ENCODE measurements at regions not wholly inside any gene's neighbourhood (a gene's known extent, or its start where the extent isn't known, plus 50 kb on each side); places are given as distances from the start of the nearest gene placed in this dataset.

DNA sequence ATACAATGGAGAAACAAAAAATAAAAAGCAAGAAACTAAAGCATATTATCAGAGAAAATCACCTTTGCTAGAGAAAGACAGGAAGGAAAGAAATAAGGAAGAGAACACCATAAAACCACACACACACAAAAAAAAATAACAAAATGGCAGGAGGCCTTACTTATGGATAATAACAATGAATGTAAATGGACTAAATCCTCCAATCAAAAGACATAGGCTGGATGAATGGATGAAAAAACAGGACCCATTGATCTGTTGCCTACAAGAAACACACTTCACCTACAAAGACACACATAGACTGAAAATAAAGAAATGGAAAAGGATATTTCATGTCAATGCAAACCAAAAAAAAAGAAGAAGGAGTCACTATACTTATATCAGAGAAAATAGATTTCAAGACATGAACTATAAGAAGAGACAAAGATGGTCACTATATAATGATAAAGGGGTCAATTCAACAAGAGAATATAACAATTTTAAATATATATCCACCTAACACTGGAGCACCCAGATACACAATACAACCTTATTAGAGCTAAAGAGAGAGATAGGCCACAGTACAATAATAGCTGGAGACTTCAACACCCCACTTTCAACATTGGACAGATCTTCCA, 693.6 kb downstream of the HACE1 start:
- H3K4me1 Mint-ChIP-seq = peaks cover 12% of the 10 kb centered on the region
- ATAC-seq = no peak
- H3K27me3 Mint-ChIP-seq (ENCODE audit: low read depth) = no peaks in the 10 kb centered on the region
- H3K9me3 Mint-ChIP-seq = peaks cover 42% of the 10 kb centered on the region
- H3K27ac Mint-ChIP-seq = no peak overlapping the region
- DNase-seq (ENCODE audit: low spot score) = no peak
- peaks cover 9% of the 10 kb centered on the region for H3K36me3 Mint-ChIP-seq
- H3K4me3 Mint-ChIP-seq = no peak overlapping the region
- CTCF ChIA-PET = no interaction called here
- POLR2A ChIA-PET = no interaction called here
- TF ChIP-seq, protein P1, sequence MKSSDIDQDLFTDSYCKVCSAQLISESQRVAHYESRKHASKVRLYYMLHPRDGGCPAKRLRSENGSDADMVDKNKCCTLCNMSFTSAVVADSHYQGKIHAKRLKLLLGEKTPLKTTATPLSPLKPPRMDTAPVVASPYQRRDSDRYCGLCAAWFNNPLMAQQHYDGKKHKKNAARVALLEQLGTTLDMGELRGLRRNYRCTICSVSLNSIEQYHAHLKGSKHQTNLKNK (CRISPR knock-in tag; IDR thresholded peaks at IDR 0.05) = no peak
- TF ChIP-seq, protein P2, sequence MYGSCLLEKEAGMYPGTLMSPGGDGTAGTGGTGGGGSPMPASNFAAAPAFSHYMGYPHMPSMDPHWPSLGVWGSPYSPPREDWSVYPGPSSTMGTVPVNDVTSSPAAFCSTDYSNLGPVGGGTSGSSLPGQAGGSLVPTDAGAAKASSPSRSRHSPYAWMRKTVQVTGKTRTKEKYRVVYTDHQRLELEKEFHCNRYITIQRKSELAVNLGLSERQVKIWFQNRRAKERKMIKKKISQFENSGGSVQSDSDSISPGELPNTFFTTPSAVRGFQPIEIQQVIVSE (CRISPR knock-in tag; IDR thresholded peaks at IDR 0.05; ENCODE audit: borderline replicate concordance) = no peak

DNA sequence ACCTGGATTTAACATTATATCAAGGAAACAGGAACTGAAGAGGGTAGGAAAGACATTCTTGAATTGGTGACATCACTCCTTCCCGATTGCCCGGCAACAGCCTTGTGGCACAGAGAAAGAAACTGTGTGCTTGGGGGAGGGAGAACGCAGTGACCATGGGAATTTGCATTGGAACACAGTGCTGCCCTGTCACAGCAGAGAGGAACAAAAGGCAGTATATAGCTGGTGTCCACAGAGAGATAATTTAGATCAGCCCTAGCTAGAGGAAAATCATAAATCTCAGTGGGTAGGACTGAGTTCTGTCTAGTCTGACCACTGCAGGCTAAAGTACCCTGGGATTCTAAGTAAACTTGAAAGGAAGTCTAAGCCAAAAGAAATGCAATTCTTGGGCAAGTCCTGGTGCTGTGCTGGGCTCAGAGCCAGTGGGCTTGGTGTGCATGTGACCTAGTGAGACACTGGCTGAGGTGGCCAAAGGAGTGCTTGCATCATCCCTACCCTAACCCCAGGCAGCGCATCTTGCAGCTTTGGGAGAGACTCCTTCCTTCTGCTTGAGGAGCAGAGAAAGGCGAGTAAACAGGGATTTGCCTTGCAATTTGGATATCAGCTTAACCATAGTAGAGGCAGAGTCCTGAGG, 697.6 kb downstream of the HACE1 start:
- TF ChIP-seq, protein P3, sequence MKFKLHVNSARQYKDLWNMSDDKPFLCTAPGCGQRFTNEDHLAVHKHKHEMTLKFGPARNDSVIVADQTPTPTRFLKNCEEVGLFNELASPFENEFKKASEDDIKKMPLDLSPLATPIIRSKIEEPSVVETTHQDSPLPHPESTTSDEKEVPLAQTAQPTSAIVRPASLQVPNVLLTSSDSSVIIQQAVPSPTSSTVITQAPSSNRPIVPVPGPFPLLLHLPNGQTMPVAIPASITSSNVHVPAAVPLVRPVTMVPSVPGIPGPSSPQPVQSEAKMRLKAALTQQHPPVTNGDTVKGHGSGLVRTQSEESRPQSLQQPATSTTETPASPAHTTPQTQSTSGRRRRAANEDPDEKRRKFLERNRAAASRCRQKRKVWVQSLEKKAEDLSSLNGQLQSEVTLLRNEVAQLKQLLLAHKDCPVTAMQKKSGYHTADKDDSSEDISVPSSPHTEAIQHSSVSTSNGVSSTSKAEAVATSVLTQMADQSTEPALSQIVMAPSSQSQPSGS (CRISPR knock-in tag; IDR thresholded peaks at IDR 0.05; ENCODE audit: borderline replicate concordance, low read depth) = no peak
- Mint-ChIP-seq H3K4me1 (peaks cover 3% of the 10 kb centered on the region; the same call in 1 of the 2 replicates), H3K9me3 (peaks cover 35% of the 10 kb centered on the region), H3K27me3 (ENCODE audit: low read depth) (no peaks in the 10 kb centered on the region), H3K4me3 (no peak overlapping the region), H3K36me3 (peaks cover 9% of the 10 kb centered on the region), H3K27ac (no peak overlapping the region)
- ChIA-PET CTCF (no interaction called here), POLR2A (no interaction called here)
- peak; percentile 57 for ATAC-seq
- no peak for DNase-seq (ENCODE audit: low spot score)

DNA sequence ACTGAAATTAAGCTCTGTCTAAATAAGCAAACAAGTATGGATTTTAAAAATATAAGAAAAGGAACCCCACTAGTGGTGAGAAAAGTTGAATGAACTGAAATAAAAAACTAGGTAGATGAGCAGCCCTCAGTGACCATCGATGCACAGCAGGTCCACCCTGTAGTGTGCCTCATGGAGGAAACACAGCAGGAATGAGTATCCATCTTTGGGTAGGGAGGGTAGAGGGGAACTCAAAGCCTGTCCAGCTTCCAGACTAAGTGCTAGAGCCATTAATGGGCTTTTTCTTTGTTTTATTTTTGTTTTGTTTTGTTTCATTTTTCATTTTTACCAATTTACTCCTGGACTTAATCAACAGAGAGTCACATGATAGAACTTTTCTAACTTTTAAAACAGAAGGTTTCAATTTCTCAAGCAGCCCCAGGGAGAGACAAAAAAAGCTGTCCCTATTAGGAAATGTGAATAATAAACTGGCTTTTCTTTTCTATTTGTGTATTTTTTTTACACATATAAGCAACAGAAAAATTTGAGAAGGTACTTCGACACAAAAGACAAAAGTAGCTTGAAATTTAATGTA, 700.6 kb downstream of the HACE1 start:
- no peak for ATAC-seq

DNA sequence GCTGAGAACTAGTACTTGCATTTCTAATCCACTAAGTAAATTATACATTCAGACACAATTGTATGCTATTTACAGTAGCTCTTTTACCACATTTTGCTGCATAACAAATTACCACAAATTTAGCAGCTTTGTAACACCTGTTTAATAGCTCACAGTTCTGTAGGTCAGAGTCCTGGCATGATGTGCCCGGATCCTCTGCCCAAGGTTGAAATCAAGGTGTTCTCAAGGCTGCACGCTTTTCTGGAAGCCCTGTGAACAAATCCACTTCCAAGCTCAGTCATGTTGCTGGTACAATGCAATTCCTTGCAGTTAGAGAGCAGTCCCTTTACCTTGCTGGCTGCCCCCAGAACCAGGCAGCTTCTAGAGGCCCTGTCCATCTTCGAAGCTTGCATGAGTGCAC, 716.0 kb downstream of the HACE1 start:
- POLR2A ChIA-PET = no interaction called here
- no peak for ATAC-seq
- H3K36me3 Mint-ChIP-seq = peaks cover 25% of the 10 kb centered on the region
- no peak overlapping the region for H3K27ac Mint-ChIP-seq
- peaks cover 25% of the 10 kb centered on the region for H3K9me3 Mint-ChIP-seq
- H3K4me3 Mint-ChIP-seq = no peak overlapping the region
- CTCF ChIA-PET = no interaction called here
- H3K4me1 Mint-ChIP-seq = no peaks in the 10 kb centered on the region
- DNase-seq (ENCODE audit: low spot score) = no peak
- H3K27me3 Mint-ChIP-seq (ENCODE audit: low read depth) = peaks cover 4% of the 10 kb centered on the region; the same call in 1 of the 2 replicates
- TF ChIP-seq, protein P4, sequence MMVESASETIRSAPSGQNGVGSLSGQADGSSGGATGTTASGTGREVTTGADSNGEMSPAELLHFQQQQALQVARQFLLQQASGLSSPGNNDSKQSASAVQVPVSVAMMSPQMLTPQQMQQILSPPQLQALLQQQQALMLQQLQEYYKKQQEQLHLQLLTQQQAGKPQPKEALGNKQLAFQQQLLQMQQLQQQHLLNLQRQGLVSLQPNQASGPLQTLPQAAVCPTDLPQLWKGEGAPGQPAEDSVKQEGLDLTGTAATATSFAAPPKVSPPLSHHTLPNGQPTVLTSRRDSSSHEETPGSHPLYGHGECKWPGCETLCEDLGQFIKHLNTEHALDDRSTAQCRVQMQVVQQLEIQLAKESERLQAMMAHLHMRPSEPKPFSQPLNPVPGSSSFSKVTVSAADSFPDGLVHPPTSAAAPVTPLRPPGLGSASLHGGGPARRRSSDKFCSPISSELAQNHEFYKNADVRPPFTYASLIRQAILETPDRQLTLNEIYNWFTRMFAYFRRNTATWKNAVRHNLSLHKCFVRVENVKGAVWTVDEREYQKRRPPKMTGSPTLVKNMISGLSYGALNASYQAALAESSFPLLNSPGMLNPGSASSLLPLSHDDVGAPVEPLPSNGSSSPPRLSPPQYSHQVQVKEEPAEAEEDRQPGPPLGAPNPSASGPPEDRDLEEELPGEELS (CRISPR knock-in tag; IDR thresholded peaks at IDR 0.05) = no peak
- TF ChIP-seq NFE2L1 (CRISPR knock-in tag; IDR thresholded peaks at IDR 0.05) (no peak), CREM (CRISPR knock-in tag; IDR thresholded peaks at IDR 0.05) (no peak), NR1H2 (CRISPR knock-in tag; IDR thresholded peaks at IDR 0.05) (no peak), GTF2I (CRISPR knock-in tag; conservative IDR thresholded peaks at IDR 0.05) (no peak), ZNF416 (CRISPR knock-in tag; IDR thresholded peaks at IDR 0.05) (no peak), ZNF232 (CRISPR knock-in tag; IDR thresholded peaks at IDR 0.05) (no peak), MYBL2 (CRISPR knock-in tag; IDR thresholded peaks at IDR 0.05) (no peak)
- TF ChIP-seq, protein P5, sequence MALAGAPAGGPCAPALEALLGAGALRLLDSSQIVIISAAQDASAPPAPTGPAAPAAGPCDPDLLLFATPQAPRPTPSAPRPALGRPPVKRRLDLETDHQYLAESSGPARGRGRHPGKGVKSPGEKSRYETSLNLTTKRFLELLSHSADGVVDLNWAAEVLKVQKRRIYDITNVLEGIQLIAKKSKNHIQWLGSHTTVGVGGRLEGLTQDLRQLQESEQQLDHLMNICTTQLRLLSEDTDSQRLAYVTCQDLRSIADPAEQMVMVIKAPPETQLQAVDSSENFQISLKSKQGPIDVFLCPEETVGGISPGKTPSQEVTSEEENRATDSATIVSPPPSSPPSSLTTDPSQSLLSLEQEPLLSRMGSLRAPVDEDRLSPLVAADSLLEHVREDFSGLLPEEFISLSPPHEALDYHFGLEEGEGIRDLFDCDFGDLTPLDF (CRISPR knock-in tag; IDR thresholded peaks at IDR 0.05) = no peak
- TF ChIP-seq, protein P6, sequence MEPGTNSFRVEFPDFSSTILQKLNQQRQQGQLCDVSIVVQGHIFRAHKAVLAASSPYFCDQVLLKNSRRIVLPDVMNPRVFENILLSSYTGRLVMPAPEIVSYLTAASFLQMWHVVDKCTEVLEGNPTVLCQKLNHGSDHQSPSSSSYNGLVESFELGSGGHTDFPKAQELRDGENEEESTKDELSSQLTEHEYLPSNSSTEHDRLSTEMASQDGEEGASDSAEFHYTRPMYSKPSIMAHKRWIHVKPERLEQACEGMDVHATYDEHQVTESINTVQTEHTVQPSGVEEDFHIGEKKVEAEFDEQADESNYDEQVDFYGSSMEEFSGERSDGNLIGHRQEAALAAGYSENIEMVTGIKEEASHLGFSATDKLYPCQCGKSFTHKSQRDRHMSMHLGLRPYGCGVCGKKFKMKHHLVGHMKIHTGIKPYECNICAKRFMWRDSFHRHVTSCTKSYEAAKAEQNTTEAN (CRISPR knock-in tag; IDR thresholded peaks at IDR 0.05) = no peak
- TF ChIP-seq, protein P7, sequence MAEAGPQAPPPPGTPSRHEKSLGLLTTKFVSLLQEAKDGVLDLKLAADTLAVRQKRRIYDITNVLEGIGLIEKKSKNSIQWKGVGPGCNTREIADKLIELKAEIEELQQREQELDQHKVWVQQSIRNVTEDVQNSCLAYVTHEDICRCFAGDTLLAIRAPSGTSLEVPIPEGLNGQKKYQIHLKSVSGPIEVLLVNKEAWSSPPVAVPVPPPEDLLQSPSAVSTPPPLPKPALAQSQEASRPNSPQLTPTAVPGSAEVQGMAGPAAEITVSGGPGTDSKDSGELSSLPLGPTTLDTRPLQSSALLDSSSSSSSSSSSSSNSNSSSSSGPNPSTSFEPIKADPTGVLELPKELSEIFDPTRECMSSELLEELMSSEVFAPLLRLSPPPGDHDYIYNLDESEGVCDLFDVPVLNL (CRISPR knock-in tag; IDR thresholded peaks at IDR 0.05; ENCODE audit: borderline replicate concordance, low read depth) = no peak

More for the DNA sequence above, 700.6 kb downstream of the HACE1 start:
- Mint-ChIP-seq H3K4me1 (peaks cover 3% of the 10 kb centered on the region; the same call in 1 of the 2 replicates), H3K27me3 (ENCODE audit: low read depth) (no peaks in the 10 kb centered on the region), H3K27ac (no peak overlapping the region), H3K36me3 (0 out of 2 replicates have a peak, but pooled peaks cover 3% of the 10 kb centered on the region), H3K4me3 (no peak overlapping the region), H3K9me3 (peaks cover 16% of the 10 kb centered on the region)
- CTCF ChIA-PET = no interaction called here
- TF ChIP-seq ZNF423 (CRISPR knock-in tag; IDR thresholded peaks at IDR 0.05) = no peak
- no peak for TF ChIP-seq RORB (CRISPR knock-in tag; IDR thresholded peaks at IDR 0.05)
- no peak for TF ChIP-seq ZNF232 (CRISPR knock-in tag; IDR thresholded peaks at IDR 0.05)
- TF ChIP-seq, protein P8, sequence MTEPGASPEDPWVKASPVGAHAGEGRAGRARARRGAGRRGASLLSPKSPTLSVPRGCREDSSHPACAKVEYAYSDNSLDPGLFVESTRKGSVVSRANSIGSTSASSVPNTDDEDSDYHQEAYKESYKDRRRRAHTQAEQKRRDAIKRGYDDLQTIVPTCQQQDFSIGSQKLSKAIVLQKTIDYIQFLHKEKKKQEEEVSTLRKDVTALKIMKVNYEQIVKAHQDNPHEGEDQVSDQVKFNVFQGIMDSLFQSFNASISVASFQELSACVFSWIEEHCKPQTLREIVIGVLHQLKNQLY (CRISPR knock-in tag; IDR thresholded peaks at IDR 0.05) = no peak
- POLR2A ChIA-PET = no interaction called here
- DNase-seq (ENCODE audit: low spot score) = no peak

Data from WTC11 (cell line).